ENCODE measurements at regions not wholly inside any gene's neighbourhood (a gene's known extent, or its start where the extent isn't known, plus 50 kb on each side); places are given as distances from the start of the nearest gene placed in this dataset.
A peak's percentile ranks its signal among the peaks of the same experiment; 100 is the strongest.

- no peak overlapping the region for H2AK5ac ChIP-seq (ENCODE audit: low read depth, low read length)
- no peak overlapping the region for H3K9ac ChIP-seq (ENCODE audit: low read depth, low read length, poor library complexity)
- H3K4me3 ChIP-seq (ENCODE audit: low read length in 2 of 2): no peak overlapping the region
- H2BK15ac ChIP-seq (ENCODE audit: low read length): no peak overlapping the region
- no peaks in the 10 kb centered on the region for H3K4me1 ChIP-seq (ENCODE audit: control insufficient read depth in 2 of 2, insufficient read depth in 1 of 2, low read depth in 1 of 2, low read length in 2 of 2)
- no peak overlapping the region for H3K4ac ChIP-seq (ENCODE audit: low read length)
- H3K27ac ChIP-seq (replicated peaks; ENCODE audit: low read length): no peak overlapping the region
- no peak overlapping the region for H2BK5ac ChIP-seq (ENCODE audit: low read length)
- no peak overlapping the region for H2BK120ac ChIP-seq (ENCODE audit: low read depth, low read length)
- no peak overlapping the region for H3K18ac ChIP-seq (ENCODE audit: low read length)
- WGBS, 2 donors (ENCODE audit: extremely low coverage in 2 of 2, insufficient read length in 2 of 2, insufficient replicate concordance in 1 of 2): no CpG with 5 or more reads among the region's 1 CpG
- no peaks in the 10 kb centered on the region for H3K79me1 ChIP-seq (ENCODE audit: low read depth, low read length)
- H2BK12ac ChIP-seq (ENCODE audit: low read length): no peak overlapping the region
- no peaks in the 10 kb centered on the region for H3K27me3 ChIP-seq (ENCODE audit: control insufficient read depth in 3 of 3, insufficient read depth in 3 of 3, low read depth in 1 of 3, low read length in 3 of 3)
- no peak overlapping the region for H3K23ac ChIP-seq (ENCODE audit: low read depth, low read length, poor library complexity)
- peak; percentile 40 for DNase-seq (ENCODE audit: low spot score)
- H4K91ac ChIP-seq (ENCODE audit: low read depth, low read length, poor library complexity): no peak overlapping the region
- H3K9me3 ChIP-seq (replicated peaks in 1 of 2; ENCODE audit: control insufficient read depth in 2 of 2, insufficient read depth in 1 of 2, low read depth in 1 of 2, low read length in 2 of 2): no peaks in the 10 kb centered on the region
- H3K14ac ChIP-seq (ENCODE audit: low read length): no peak overlapping the region
- no peaks in the 10 kb centered on the region for H3K36me3 ChIP-seq (replicated peaks in 1 of 2; ENCODE audit: control insufficient read depth in 2 of 2, insufficient read depth in 2 of 2, low read length in 2 of 2)
- no peak overlapping the region for H4K8ac ChIP-seq (ENCODE audit: low read depth, low read length)
- no peak overlapping the region for H3K4me2 ChIP-seq (ENCODE audit: insufficient read depth, low read length, poor library complexity, severe bottlenecking)
- no peak overlapping the region for H2AFZ ChIP-seq (ENCODE audit: low read length)
These were observed 207.1 kb upstream of the SLC8A1 start for GRCh38 chr2:40658941-40659340.

GRCh38 chr2:40665493-40666232 lies 213.8 kb upstream of the SLC8A1 start:
- H3K14ac ChIP-seq (ENCODE audit: low read length): no peak overlapping the region
- H2BK15ac ChIP-seq (ENCODE audit: low read length): no peak overlapping the region
- no peaks in the 10 kb centered on the region for H3K27me3 ChIP-seq (ENCODE audit: control insufficient read depth in 3 of 3, insufficient read depth in 3 of 3, low read depth in 1 of 3, low read length in 3 of 3)
- H3K4ac ChIP-seq (ENCODE audit: low read length): no peak overlapping the region
- H3K36me3 ChIP-seq (replicated peaks in 1 of 2; ENCODE audit: control insufficient read depth in 2 of 2, insufficient read depth in 2 of 2, low read length in 2 of 2): no peaks in the 10 kb centered on the region
- H3K4me1 ChIP-seq (ENCODE audit: control insufficient read depth in 2 of 2, insufficient read depth in 1 of 2, low read depth in 1 of 2, low read length in 2 of 2): no peaks in the 10 kb centered on the region
- no peaks in the 10 kb centered on the region for H3K9me3 ChIP-seq (replicated peaks in 1 of 2; ENCODE audit: control insufficient read depth in 2 of 2, insufficient read depth in 1 of 2, low read depth in 1 of 2, low read length in 2 of 2)
- no peak overlapping the region for H3K4me3 ChIP-seq (ENCODE audit: low read length in 2 of 2)
- no peaks in the 10 kb centered on the region for H3K79me1 ChIP-seq (ENCODE audit: low read depth, low read length)
- no peak overlapping the region for H4K8ac ChIP-seq (ENCODE audit: low read depth, low read length)
- H2AK5ac ChIP-seq (ENCODE audit: low read depth, low read length): no peak overlapping the region
- no peak overlapping the region for H2AFZ ChIP-seq (ENCODE audit: low read length)
- no CpG with 5 or more reads among the region's 3 CpGs for WGBS, 2 donors (ENCODE audit: extremely low coverage in 2 of 2, insufficient read length in 2 of 2, insufficient replicate concordance in 1 of 2)
- no peak overlapping the region for H4K91ac ChIP-seq (ENCODE audit: low read depth, low read length, poor library complexity)
- H3K9ac ChIP-seq (ENCODE audit: low read depth, low read length, poor library complexity): no peak overlapping the region
- no peak overlapping the region for H2BK5ac ChIP-seq (ENCODE audit: low read length)
- H3K23ac ChIP-seq (ENCODE audit: low read depth, low read length, poor library complexity): no peak overlapping the region
- no peak overlapping the region for H3K27ac ChIP-seq (replicated peaks; ENCODE audit: low read length)
- no peak overlapping the region for H2BK12ac ChIP-seq (ENCODE audit: low read length)
- DNase-seq (ENCODE audit: low spot score): no peak
- no peak overlapping the region for H3K4me2 ChIP-seq (ENCODE audit: insufficient read depth, low read length, poor library complexity, severe bottlenecking)
- no peak overlapping the region for H2BK120ac ChIP-seq (ENCODE audit: low read depth, low read length)
- H3K18ac ChIP-seq (ENCODE audit: low read length): no peak overlapping the region

DNA sequence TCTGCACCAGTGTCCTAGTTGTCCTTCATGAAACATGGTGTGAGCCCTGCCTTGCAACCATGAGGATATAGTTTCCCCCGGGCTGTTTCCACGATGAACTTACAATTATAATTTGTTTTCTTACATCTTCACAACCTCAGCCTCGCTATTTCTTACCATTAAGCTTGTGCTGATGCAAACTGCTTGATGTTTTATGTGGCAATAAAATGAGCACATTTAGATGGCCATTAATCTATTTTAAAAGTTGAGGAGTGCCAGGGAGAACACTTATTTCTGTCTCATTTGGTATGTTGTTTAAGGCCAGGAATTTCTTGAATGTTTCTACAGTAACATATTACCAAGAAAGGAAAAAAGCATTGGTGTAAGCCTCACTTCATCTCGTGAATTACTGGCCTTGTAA lies 214.5 kb upstream of the SLC8A1 start:
- Histone ChIP-seq H3K79me1 (ENCODE audit: low read depth, low read length) (no peaks in the 10 kb centered on the region), H3K9ac (ENCODE audit: low read depth, low read length, poor library complexity) (no peak overlapping the region), H4K91ac (ENCODE audit: low read depth, low read length, poor library complexity) (no peak overlapping the region), H3K18ac (ENCODE audit: low read length) (no peak overlapping the region), H4K8ac (ENCODE audit: low read depth, low read length) (no peak overlapping the region), H3K9me3 (replicated peaks in 1 of 2; ENCODE audit: control insufficient read depth in 2 of 2, insufficient read depth in 1 of 2, low read depth in 1 of 2, low read length in 2 of 2) (no peaks in the 10 kb centered on the region), H3K4ac (ENCODE audit: low read length) (no peak overlapping the region), H3K4me3 (ENCODE audit: low read length in 2 of 2) (no peak overlapping the region), H2AK5ac (ENCODE audit: low read depth, low read length) (no peak overlapping the region), H3K4me2 (ENCODE audit: insufficient read depth, low read length, poor library complexity, severe bottlenecking) (no peak overlapping the region), H2BK5ac (ENCODE audit: low read length) (no peak overlapping the region), H3K4me1 (ENCODE audit: control insufficient read depth in 2 of 2, insufficient read depth in 1 of 2, low read depth in 1 of 2, low read length in 2 of 2) (no peaks in the 10 kb centered on the region), H3K27me3 (ENCODE audit: control insufficient read depth in 3 of 3, insufficient read depth in 3 of 3, low read depth in 1 of 3, low read length in 3 of 3) (no peaks in the 10 kb centered on the region), H2BK120ac (ENCODE audit: low read depth, low read length) (no peak overlapping the region), H3K27ac (replicated peaks; ENCODE audit: low read length) (no peak overlapping the region), H2BK15ac (ENCODE audit: low read length) (no peak overlapping the region), H3K36me3 (replicated peaks in 1 of 2; ENCODE audit: control insufficient read depth in 2 of 2, insufficient read depth in 2 of 2, low read length in 2 of 2) (no peaks in the 10 kb centered on the region), H3K14ac (ENCODE audit: low read length) (no peak overlapping the region), H2AFZ (ENCODE audit: low read length) (no peak overlapping the region), H2BK12ac (ENCODE audit: low read length) (no peak overlapping the region), H3K23ac (ENCODE audit: low read depth, low read length, poor library complexity) (no peak overlapping the region)
- no CpG with 5 or more reads among the region's 4 CpGs for WGBS, 2 donors (ENCODE audit: extremely low coverage in 2 of 2, insufficient read length in 2 of 2, insufficient replicate concordance in 1 of 2)
- no peak for DNase-seq (ENCODE audit: low spot score)

- H3K4me1 ChIP-seq (ENCODE audit: control insufficient read depth in 2 of 2, insufficient read depth in 1 of 2, low read depth in 1 of 2, low read length in 2 of 2): no peaks in the 10 kb centered on the region
- H3K79me1 ChIP-seq (ENCODE audit: low read depth, low read length): no peaks in the 10 kb centered on the region
- no peak overlapping the region for H2BK5ac ChIP-seq (ENCODE audit: low read length)
- H4K91ac ChIP-seq (ENCODE audit: low read depth, low read length, poor library complexity): no peak overlapping the region
- no peak overlapping the region for H3K4ac ChIP-seq (ENCODE audit: low read length)
- no peak overlapping the region for H2AK5ac ChIP-seq (ENCODE audit: low read depth, low read length)
- H4K8ac ChIP-seq (ENCODE audit: low read depth, low read length): no peak overlapping the region
- no peak overlapping the region for H3K14ac ChIP-seq (ENCODE audit: low read length)
- no peaks in the 10 kb centered on the region for H3K9me3 ChIP-seq (replicated peaks in 1 of 2; ENCODE audit: control insufficient read depth in 2 of 2, insufficient read depth in 1 of 2, low read depth in 1 of 2, low read length in 2 of 2)
- H3K23ac ChIP-seq (ENCODE audit: low read depth, low read length, poor library complexity): no peak overlapping the region
- H2BK15ac ChIP-seq (ENCODE audit: low read length): no peak overlapping the region
- DNase-seq (ENCODE audit: low spot score): no peak
- no peak overlapping the region for H3K9ac ChIP-seq (ENCODE audit: low read depth, low read length, poor library complexity)
- H3K18ac ChIP-seq (ENCODE audit: low read length): no peak overlapping the region
- H3K4me3 ChIP-seq (ENCODE audit: low read length in 2 of 2): no peak overlapping the region
- no peak overlapping the region for H3K4me2 ChIP-seq (ENCODE audit: insufficient read depth, low read length, poor library complexity, severe bottlenecking)
- WGBS, 2 donors (ENCODE audit: extremely low coverage in 2 of 2, insufficient read length in 2 of 2, insufficient replicate concordance in 1 of 2): no CpG with 5 or more reads among the region's 3 CpGs
- H3K27me3 ChIP-seq (ENCODE audit: control insufficient read depth in 3 of 3, insufficient read depth in 3 of 3, low read depth in 1 of 3, low read length in 3 of 3): no peaks in the 10 kb centered on the region
- no peak overlapping the region for H2AFZ ChIP-seq (ENCODE audit: low read length)
- H2BK120ac ChIP-seq (ENCODE audit: low read depth, low read length): no peak overlapping the region
- no peak overlapping the region for H2BK12ac ChIP-seq (ENCODE audit: low read length)
- no peaks in the 10 kb centered on the region for H3K36me3 ChIP-seq (replicated peaks in 1 of 2; ENCODE audit: control insufficient read depth in 2 of 2, insufficient read depth in 2 of 2, low read length in 2 of 2)
- no peak overlapping the region for H3K27ac ChIP-seq (replicated peaks; ENCODE audit: low read length)
These were observed 216.5 kb upstream of the SLC8A1 start for GRCh38 chr2:40668425-40668824.
